NCI-H82 treated with DMSO at 0.1 percent for 48 hours (cell line): ENCODE measurements at regions not wholly inside any gene's neighbourhood (a gene's known extent, or its start where the extent isn't known, plus 50 kb on each side); places are given as distances from the start of the nearest gene placed in this dataset.
"Not testable (repeated sequence)": the region's sequence is repeated elsewhere in the genome, so short reads cannot be mapped to it uniquely, and the experiment has no call there.

Experiments
- DNase-seq: peaks from one replicate; lab custom pipeline; 2025; ENCODE audit not compliant: unreplicated experiment; lab: John Stamatoyannopoulos, UW

DNA sequence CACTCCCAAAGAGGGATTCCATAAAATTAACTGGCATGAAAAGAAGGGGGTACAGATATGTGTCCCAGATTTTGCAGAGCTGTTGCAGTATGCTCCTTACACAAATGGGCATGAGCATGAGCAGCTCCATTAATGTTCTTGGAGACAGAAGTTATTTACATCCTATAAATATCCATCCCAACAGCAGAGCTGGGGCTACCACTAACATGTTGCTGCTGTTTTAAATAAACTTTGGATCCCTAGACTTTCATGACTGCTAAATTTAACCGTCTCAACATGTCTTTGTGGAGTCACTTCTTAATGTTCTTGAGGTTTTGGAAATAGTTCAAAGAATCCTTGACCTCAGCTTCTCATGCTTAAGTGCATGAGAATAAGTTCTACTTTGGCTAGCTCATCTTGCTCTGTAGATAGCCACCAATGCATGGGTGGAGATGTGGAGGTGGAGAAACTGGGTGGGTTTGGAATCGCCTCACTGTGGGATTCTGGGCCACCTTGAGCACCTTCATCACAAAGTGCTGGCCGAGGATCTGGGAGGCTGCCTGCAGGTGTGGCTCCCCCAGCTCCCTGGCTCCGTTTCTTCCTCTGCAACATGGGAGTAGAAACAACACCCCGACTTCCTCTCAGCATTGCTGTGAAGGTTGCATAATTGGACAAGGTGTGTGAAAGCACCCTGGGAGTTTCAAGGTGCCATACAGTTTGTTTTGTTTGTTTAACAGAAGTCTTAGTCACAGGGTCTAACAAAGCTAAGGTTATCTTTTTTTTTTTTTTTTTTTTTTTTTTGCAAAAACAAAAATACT, 307.2 kb downstream of the MYCN start:
- no peak for DNase-seq

GRCh38 chr2:16246911-16247310, 306.6 kb downstream of the MYCN start:
- DNase-seq = no peak

GRCh38 chr2:16246281-16246850, 306.0 kb downstream of the MYCN start:
- no peak for DNase-seq

DNA sequence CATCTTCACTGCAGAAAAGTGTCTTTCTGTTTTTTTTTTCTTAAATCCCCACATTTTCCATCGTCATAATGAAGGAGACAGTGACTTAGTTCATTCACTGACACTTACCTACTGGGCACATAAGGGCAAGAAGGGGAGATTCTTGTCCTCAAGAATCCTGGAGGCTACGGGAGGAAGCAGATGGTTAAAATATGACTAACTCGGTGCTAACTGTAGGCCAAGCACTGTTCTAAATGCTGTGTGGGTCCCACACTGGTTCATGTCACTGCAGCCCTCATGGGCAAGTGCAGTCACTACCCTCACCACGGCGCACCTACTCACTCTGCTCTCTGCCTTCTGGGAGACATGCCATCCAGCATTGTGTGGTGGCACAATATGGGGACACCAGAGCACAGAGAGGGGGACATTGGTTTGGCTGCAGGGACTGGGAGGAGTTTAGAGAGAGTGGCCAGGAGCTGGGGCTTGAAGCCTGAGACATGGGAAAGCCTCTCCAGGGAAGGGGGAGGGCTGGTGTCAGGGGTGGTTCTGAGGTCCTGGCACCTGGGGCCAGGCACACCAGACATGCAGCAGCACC, 305.2 kb downstream of the MYCN start:
- no peak for DNase-seq

DNA sequence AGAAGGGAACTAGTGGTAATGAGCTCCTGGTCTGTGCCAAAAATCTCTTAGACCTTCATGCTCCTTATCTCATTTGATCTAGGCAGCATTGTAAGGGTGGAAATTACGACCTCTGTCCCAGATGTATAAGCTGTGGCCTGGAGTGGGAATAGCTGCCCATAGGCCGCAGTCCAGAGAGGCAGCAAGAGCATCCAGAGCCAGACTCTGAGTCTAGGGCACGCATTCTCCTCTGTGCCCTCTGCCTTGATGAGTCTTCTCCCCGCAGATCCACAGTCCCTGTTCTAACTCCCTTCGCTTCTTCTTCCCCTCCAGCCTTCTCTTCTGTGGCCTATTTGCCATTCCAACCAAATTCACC, 304.6 kb downstream of the MYCN start:
- no peak for DNase-seq

DNA sequence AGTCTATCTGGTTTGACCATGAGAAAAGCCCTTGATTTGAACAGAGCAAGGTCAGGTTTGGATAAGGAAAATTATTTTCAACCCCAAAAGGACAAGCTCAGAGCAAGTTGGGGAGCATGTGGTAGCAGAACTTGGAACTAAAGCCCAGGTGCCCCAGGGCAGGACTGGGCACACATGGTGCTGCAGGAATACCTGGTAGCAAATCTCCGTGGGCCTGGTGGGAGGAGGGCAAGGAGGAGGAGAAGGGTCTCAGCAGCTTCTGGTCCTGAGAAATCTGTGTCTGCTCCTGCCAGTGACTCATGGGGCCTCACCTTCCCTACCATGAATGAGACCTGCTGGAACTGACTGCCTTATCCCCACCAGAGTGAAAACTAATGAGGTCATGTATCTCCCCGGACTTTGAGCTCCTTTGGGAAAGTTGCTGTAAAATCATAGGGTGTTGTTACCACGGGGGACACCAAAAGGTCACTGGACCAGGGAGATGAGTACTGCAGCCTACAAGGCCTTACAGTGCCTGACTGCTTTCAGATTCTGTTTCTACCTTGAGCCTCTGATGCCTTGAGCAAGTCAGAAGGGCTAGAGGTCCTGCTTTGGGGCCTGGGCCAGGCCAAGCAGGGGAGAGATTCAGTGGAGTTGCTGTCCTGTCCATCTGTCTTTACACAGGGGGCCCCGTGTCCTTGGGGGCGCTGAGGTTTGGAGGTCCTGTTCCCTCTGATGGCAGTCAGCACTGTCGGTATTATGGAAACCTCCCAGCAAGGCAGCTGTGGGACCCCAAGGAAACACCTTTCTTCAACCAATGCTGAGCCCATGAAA, 304.0 kb downstream of the MYCN start:
- no peak for DNase-seq

- DNase-seq = no peak
Measured at GRCh38 chr2:16243411-16243996, 303.2 kb downstream of the MYCN start.

GRCh38 chr2:16242906-16243305, 302.6 kb downstream of the MYCN start:
- DNase-seq = no peak

DNA sequence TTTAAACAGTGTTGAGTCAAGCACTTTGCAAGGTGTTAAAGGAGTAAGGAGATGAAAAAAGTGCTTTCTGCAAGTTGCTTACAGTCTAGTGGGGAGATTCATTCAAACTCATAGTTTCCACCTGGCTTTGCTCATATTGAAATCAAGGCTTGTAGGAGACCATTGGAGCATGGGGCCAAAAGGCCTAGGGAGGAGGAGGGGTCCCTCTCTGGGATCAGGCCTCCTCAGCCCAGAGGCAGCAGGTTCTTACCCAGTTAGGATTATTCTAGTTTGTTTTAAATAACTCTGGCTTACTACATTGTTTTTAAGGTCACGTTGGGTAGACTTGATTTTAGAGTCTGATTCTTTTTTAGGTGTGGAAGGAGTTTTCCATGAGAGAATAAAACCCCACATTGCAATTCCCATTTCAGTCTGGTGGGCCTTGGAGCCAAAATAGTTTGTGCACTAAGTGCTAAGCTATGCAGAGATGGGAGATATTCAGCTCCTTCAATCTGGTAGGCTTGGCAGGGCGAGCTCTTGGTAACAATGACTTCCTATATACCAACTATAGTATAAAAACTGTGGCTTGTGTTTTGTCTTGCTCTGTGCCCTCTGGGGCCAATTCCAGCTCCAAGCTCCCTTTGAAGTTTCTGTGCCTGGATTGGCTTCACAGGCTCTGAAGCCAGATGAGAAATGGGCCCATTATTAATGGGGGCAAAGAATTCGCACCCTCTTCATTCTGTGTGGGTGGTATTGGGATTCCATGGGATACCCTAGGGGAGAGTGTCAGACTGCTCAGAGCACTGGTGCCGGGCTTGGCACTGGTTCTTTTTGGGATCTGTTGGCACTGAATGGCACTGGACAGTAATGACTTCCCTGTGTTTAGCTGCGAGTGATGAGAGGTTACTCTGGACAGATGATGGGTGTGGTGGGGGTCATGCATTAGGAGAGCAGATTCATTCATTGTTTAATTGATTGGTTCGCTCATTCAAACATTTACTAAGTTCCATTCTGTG, 301.1 kb downstream of the MYCN start:
- DNase-seq = no peak

GRCh38 chr2:16240402-16240801, 300.1 kb downstream of the MYCN start:
- no peak for DNase-seq

GRCh38 chr2:16239296-16239850, 299.0 kb downstream of the MYCN start:
- no peak for DNase-seq

- no peak for DNase-seq
Measured at GRCh38 chr2:16238786-16239185, 298.4 kb downstream of the MYCN start.

GRCh38 chr2:16238001-16238761, 297.8 kb downstream of the MYCN start:
- no peak for DNase-seq

- no peak for DNase-seq
Measured at GRCh38 chr2:16235747-16236146, 295.4 kb downstream of the MYCN start.

- DNase-seq = not testable (repeated sequence)
Measured at GRCh38 chr2:16235291-16235690, 294.9 kb downstream of the MYCN start.

DNA sequence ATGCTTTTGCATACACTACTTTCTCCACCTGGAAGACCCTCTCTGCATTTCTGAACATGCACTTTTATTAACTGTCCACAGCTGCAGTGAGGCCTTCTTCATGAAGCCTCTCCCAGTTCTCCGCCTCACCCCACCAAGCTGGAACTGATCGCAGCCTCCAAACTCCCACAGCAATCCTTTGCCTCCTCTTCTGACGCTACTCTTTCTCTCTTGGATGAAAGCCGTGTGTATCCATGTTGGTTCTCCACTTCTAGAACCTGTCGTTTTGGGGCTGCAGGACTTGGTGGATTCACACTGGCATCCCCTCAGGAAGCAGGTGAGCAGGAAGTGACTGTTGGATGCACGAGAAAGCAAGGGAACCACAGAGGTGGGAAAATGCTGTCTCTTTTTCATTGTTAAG, 288.6 kb downstream of the MYCN start:
- no peak for DNase-seq

DNA sequence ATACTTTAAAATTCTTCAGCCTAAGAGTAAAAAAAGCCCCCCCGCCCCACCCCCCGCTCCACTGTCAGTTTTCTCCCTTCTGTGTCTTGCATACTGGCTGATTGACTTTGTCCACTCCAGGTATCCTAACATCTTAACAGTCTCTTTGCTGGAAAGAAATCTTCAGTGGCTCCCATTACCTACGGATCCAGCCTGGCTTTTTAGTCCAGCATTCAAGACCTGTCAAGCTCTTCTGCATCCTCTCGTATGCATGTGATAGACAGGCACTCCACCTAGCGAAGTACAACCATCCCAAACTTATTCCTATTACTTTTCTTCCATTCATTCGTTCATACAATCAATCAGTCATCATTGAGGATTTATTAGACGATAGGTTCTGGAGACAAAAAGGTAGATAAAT, 288.1 kb downstream of the MYCN start:
- DNase-seq = no peak

GRCh38 chr2:16227811-16228462, 287.6 kb downstream of the MYCN start:
- no peak for DNase-seq
